ENCODE measurements at regions not wholly inside any gene's neighbourhood (a gene's known extent, or its start where the extent isn't known, plus 50 kb on each side); places are given as distances from the start of the nearest gene placed in this dataset.

- TF ChIP-seq FOSL1 (IDR thresholded peaks at IDR 0.05; ENCODE audit: insufficient read depth, low read depth, low read length) (no peak), SUZ12 (IDR thresholded peaks at IDR 0.05; ENCODE audit: low read length) (no peak), SRF (IDR thresholded peaks at IDR 0.05; ENCODE audit: low read depth, low read length) (no peak), CHD2 (IDR thresholded peaks at IDR 0.05; ENCODE audit: low read length) (no peak), PHF8 (conservative IDR thresholded peaks at IDR 0.05; ENCODE audit: low read depth, low read length) (no peak), CHD7 (IDR thresholded peaks at IDR 0.05; ENCODE audit: insufficient replicate concordance, low read length) (no peak)
These were observed 236.4 kb upstream of the MEX3C start (continued) for GRCh38 chr18:51433881-51434280.
